ENCODE measurements at regions not wholly inside any gene's neighbourhood (a gene's known extent, or its start where the extent isn't known, plus 50 kb on each side); places are given as distances from the start of the nearest gene placed in this dataset.
"Not testable (repeated sequence)": the region's sequence is repeated elsewhere in the genome, so short reads cannot be mapped to it uniquely, and the experiment has no call there.

DNA sequence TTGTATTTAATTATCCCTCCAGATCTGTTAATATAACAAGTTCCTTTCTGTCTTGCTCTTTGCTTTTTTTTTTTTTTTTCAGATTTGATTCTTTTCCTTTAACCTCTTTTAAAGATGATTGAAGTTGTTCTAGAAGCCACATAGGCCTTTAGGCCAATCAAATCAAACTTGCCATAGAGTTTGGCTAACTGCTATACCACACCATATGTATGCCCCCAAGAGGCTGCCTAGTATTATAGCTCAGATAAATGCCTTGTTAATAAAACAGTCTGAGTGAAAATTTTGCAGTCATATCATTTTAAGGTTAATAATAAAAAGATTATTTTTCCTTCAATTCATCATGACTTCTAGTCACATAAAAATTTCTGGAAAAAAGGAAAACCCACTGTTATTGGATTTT is 696.0 kb upstream of the CHRM3 start:
- no peak overlapping the region for H3K4me3 ChIP-seq (replicated peaks in 1 of 3)
- no peak for TF ChIP-seq POLR2A (IDR thresholded peaks at IDR 0.05)
- no peak for TF ChIP-seq CTCF (IDR thresholded peaks at IDR 0.05)
- intact Hi-C loops (cut with DNase I) = no loop called here
- DNase-seq = no peak
- H3K4me1 ChIP-seq = no peaks in the 10 kb centered on the region
- H3K27me3 ChIP-seq = no peaks in the 10 kb centered on the region
- no peaks in the 10 kb centered on the region for H3K9me3 ChIP-seq
- no peak overlapping the region for H3K27ac ChIP-seq
- no peaks in the 10 kb centered on the region for H3K36me3 ChIP-seq

- H3K9me3 ChIP-seq; H3K4me1 ChIP-seq; H3K36me3 ChIP-seq; DNase-seq; intact Hi-C loops (cut with DNase I); H3K27ac ChIP-seq; H3K4me3 ChIP-seq (replicated peaks in 1 of 3); H3K27me3 ChIP-seq: not testable (repeated sequence)
- WGBS, 2 donors = 96 to 99% methylated on average over 21 to 22 of the region's 27 CpGs
These were observed 701.8 kb upstream of the CHRM3 start for GRCh38 chr1:238684576-238684975.

GRCh38 chr1:238681451-238681850 is 704.9 kb upstream of the CHRM3 start:
- no peaks in the 10 kb centered on the region for H3K36me3 ChIP-seq
- H3K4me3 ChIP-seq (replicated peaks in 1 of 3) = no peak overlapping the region
- 89 to 95% methylated on average over 4 of the region's 4 CpGs for WGBS, 2 donors
- intact Hi-C loops (cut with DNase I) = no loop called here
- H3K27me3 ChIP-seq = no peaks in the 10 kb centered on the region
- H3K9me3 ChIP-seq = no peaks in the 10 kb centered on the region
- TF ChIP-seq POLR2A (IDR thresholded peaks at IDR 0.05) = no peak
- no peak for TF ChIP-seq CTCF (IDR thresholded peaks at IDR 0.05)
- H3K4me1 ChIP-seq = peaks cover 0 to 4% of the 10 kb centered on the region in 2 donors
- DNase-seq = no peak
- no peak overlapping the region for H3K27ac ChIP-seq

DNA sequence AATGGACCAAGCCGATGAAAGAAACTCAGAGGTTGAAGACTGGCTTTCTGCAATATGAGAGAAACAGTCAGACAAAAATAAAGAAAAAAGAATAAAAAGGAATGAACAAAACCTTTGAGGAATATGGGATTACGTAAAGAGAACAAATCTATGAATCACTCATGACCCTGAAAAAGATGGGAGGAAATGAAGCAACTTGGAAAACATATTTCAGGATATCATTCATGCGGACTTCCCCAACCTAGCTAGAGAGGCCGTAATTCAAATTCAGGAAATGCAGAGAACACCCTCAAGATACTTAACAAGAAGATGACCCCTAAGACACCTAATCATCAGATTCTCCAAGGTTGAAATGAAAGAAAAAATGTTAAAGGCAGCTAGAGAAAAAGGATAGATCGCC is 705.3 kb upstream of the CHRM3 start:
- peaks cover 0 to 4% of the 10 kb centered on the region in 2 donors for H3K4me1 ChIP-seq
- WGBS, 2 donors = 84% methylated on average over 5 of the region's 5 CpGs
- H3K27me3 ChIP-seq = no peaks in the 10 kb centered on the region
- TF ChIP-seq POLR2A (IDR thresholded peaks at IDR 0.05) = no peak
- no peak for TF ChIP-seq CTCF (IDR thresholded peaks at IDR 0.05)
- no peaks in the 10 kb centered on the region for H3K9me3 ChIP-seq
- H3K4me3 ChIP-seq (replicated peaks in 1 of 3) = no peak overlapping the region
- intact Hi-C loops (cut with DNase I) = no loop called here
- no peak for DNase-seq
- no peaks in the 10 kb centered on the region for H3K36me3 ChIP-seq
- no peak overlapping the region for H3K27ac ChIP-seq

- H3K27ac ChIP-seq = no peak overlapping the region
These were observed 708.8 kb upstream of the CHRM3 start for GRCh38 chr1:238677567-238677966.

More at GRCh38 chr1:238677567-238677966, 708.8 kb upstream of the CHRM3 start:
- TF ChIP-seq POLR2A (IDR thresholded peaks at IDR 0.05) = no peak
- no peak for TF ChIP-seq CTCF (IDR thresholded peaks at IDR 0.05)
- Histone ChIP-seq H3K9me3 (no peaks in the 10 kb centered on the region), H3K27me3 (no peaks in the 10 kb centered on the region), H3K36me3 (no peaks in the 10 kb centered on the region), H3K4me3 (replicated peaks in 1 of 3) (no peak overlapping the region), H3K4me1 (peaks cover 0 to 4% of the 10 kb centered on the region in 2 donors)
- intact Hi-C loops (cut with DNase I) = no loop called here
- 90% methylated on average over 4 of the region's 4 CpGs for WGBS, 2 donors
- DNase-seq = no peak
